BLaER1 treated with 17β-estradiol and CSF1 and Interleukin-3, amounts not matched to agents 10 nM and 100 nM (cell line): ENCODE measurements at regions not wholly inside any gene's neighbourhood (a gene's known extent, or its start where the extent isn't known, plus 50 kb on each side); places are given as distances from the start of the nearest gene placed in this dataset.

Experiments
- H3K27ac ChIP-seq, 11 experiments: shearing (Covaris generic); formaldehyde crosslinking; 2 replicates each; pipeline ENCODE4 v1.8.1; 2022
- H3K27me3 ChIP-seq, 11 experiments: shearing (Covaris generic); formaldehyde crosslinking; 2 replicates each; pipeline ENCODE4 v1.8.1; 2022
- H3K36me3 ChIP-seq, 11 experiments: shearing (Covaris generic); formaldehyde crosslinking; 2 replicates each; pipeline ENCODE4 v1.8.1; 2022
- H3K4me1 ChIP-seq, 10 experiments: shearing (Covaris generic); formaldehyde crosslinking; 2 replicates each; pipeline ENCODE4 v1.8.1; 2022
- H3K4me2 ChIP-seq, 11 experiments: shearing (Covaris generic); formaldehyde crosslinking; 2 replicates each; pipeline ENCODE4 v1.8.1; 2022
- H3K4me3 ChIP-seq, 10 experiments: shearing (Covaris generic); formaldehyde crosslinking; 2 replicates each; pipeline ENCODE4 v1.8.1; 2022
- H3K9ac ChIP-seq, 11 experiments: shearing (Covaris generic); formaldehyde crosslinking; 2 replicates each; pipeline ENCODE4 v1.8.1; 2022
- H3K9me3 ChIP-seq, 11 experiments: shearing (Covaris generic); formaldehyde crosslinking; replicated peaks in 1 of 11; 2 replicates each; pipeline ENCODE4 v1.8.1; 2022
- H4K20me1 ChIP-seq, 11 experiments: shearing (Covaris generic); formaldehyde crosslinking; 2 replicates each; pipeline ENCODE4 v1.8.1; 2022
- Cebpa-rat ChIP-seq, 11 experiments: shearing (Covaris generic); IDR thresholded peaks; 2 replicates each; pipeline ENCODE4 v1.8.1; 2022

DNA sequence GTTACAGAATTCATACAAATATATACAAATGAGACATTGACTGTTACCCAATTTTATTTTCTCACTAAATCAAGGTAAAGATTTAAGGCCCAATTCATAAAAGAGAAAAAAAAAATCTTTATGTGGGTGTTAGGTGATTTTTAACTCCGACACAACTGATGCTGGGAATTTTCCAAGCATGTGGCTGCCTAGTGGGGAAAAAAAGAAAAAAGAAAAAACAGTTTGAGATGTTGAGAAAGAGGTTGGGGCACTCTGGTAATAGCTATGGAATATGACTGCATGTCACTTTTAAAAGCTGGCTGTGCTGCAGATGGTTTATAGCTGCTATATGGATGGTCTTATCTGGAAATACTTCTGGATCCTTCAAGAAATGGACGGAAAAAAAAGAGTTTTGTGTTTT is 739.9 kb upstream of the SOX9 start:
- no peaks in the 10 kb centered on the region for H3K36me3 ChIP-seq
- no peaks in the 10 kb centered on the region for H3K4me1 ChIP-seq
- H3K27ac ChIP-seq: no peak overlapping the region
- H3K27me3 ChIP-seq: no peaks in the 10 kb centered on the region
- H3K4me2 ChIP-seq: no peak overlapping the region
- TF ChIP-seq Cebpa-rat (IDR thresholded peaks at IDR 0.05): no peak
- no peaks in the 10 kb centered on the region for H3K9me3 ChIP-seq
- H3K9ac ChIP-seq: no peak overlapping the region
- H4K20me1 ChIP-seq: no peaks in the 10 kb centered on the region
- no peak overlapping the region for H3K4me3 ChIP-seq

DNA sequence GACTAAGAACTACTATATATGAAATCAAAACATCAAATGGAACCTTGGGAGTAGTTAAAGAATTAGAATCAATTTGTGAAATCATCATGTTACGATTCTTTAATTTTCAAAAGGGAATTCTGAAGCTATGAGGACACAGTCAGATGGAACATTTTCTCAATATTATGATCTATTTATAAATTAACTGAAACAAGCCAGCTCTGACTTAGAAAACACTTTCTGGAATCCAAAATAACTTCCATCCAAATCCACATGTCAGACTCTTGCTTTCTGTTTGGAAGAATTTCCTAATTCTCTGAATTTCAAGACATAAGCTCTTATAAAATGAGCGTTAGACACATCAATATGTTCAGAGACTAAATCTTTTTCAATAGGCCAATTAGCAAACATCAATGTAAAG is 737.7 kb upstream of the SOX9 start:
- peaks cover 0 to 16% (median 10%) of the 10 kb centered on the region in 11 experiments; a peak in 6 of 22 replicates for H3K9me3 ChIP-seq
- H3K4me1 ChIP-seq: no peaks in the 10 kb centered on the region
- no peak overlapping the region for H3K4me3 ChIP-seq
- no peaks in the 10 kb centered on the region for H3K36me3 ChIP-seq
- no peak for TF ChIP-seq Cebpa-rat (IDR thresholded peaks at IDR 0.05)
- no peak overlapping the region for H3K9ac ChIP-seq
- no peak overlapping the region for H3K4me2 ChIP-seq
- no peak overlapping the region for H3K27ac ChIP-seq
- no peaks in the 10 kb centered on the region for H3K27me3 ChIP-seq
- H4K20me1 ChIP-seq: no peaks in the 10 kb centered on the region

DNA sequence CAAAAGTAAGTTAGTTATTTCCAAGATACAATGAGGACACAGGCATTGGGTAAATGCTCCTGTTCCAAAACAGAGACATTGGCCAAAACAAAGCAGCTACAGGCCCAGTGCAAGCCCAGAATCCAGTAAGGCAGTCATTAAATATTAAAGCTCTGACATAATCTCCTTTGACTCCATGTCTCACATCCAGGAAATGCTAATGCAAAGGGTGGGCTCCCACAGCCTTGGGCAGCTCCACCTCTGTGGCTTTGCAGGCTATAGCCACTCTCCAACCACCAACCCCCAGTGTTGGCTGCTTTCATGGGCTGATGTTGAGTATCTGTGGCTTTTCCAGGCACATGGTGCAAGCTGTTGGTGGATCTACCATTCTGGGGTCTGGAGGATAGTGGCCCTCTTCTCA is 733.4 kb upstream of the SOX9 start:
- Histone ChIP-seq H3K36me3 (no peaks in the 10 kb centered on the region), H3K9me3 (peaks cover 0 to 18% (median 10%) of the 10 kb centered on the region in 11 experiments; a peak in 6 of 22 replicates), H3K27me3 (no peaks in the 10 kb centered on the region), H3K27ac (no peak overlapping the region), H3K4me2 (no peak overlapping the region), H3K9ac (no peak overlapping the region), H3K4me1 (no peaks in the 10 kb centered on the region), H4K20me1 (no peaks in the 10 kb centered on the region), H3K4me3 (no peak overlapping the region)
- TF ChIP-seq Cebpa-rat (IDR thresholded peaks at IDR 0.05): no peak

DNA sequence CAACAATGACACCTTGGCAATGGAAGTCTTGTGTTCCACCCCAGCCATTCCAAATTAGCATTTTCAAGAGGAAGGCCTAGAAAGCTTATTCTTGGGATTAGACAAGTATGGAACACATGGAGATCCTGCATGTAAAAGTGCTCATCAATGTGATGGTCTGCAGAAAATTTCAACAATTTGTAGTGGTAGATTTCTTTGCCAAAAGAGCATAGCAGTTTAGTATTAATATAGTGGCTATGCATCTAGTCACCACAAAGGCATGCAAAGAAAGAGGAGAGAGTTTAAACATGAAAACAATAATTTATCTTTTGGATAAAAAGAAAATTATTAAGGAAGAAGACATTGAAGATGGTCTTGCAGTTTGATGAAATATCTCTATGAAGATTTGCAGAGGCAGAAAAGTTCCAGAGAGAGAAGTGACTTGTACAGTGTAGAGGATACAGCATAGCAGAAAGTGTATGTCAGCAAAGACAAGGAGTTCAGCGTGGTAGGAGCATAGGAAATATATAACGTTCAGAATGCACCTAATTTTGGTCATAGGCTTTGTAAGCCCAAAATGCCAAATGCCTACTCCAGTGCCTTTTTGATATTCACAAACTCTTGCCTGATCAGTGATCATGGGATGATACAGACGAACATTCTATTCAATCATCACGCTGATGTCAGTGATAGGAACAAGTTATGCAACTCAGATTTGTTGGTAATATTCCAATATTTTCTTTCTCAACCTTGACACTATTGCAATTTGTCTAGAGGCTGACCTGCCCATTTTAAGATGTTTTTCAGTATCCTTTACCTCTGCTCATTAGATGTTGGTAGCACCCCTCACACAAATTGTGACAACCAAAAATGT is 727.9 kb upstream of the SOX9 start:
- peaks cover 0 to 4% (median 1%) of the 10 kb centered on the region in 11 experiments; a peak in 4 of 22 replicates for H3K9me3 ChIP-seq
- no peak overlapping the region for H3K4me2 ChIP-seq
- TF ChIP-seq Cebpa-rat (IDR thresholded peaks at IDR 0.05): no peak
- no peaks in the 10 kb centered on the region for H4K20me1 ChIP-seq
- no peaks in the 10 kb centered on the region for H3K36me3 ChIP-seq
- no peak overlapping the region for H3K9ac ChIP-seq
- H3K27me3 ChIP-seq: no peaks in the 10 kb centered on the region
- no peak overlapping the region for H3K4me3 ChIP-seq
- no peaks in the 10 kb centered on the region for H3K4me1 ChIP-seq
- H3K27ac ChIP-seq: no peak overlapping the region

DNA sequence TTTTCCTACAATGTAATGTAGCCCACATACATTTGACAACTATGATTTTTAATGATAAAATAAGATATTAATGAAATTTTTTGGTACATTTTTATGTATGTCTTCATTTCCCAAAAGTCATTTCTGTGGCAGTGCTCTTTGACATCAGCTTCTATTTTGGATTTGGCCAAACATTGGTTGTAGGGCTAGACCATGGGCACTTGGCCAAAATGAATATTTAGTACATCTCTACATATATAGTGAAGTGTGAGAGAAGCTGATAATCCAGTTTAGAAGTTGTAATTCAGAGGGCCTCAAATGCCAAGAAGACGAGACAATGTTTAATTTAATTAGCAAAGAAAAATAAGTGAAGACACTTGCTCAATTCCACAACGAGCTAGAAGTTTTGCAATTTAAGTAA is 724.9 kb upstream of the SOX9 start:
- Histone ChIP-seq H3K4me3 (no peak overlapping the region), H3K4me2 (no peak overlapping the region), H3K9me3 (no peaks in the 10 kb centered on the region), H3K27ac (no peak overlapping the region), H3K36me3 (no peaks in the 10 kb centered on the region), H3K27me3 (no peaks in the 10 kb centered on the region), H3K4me1 (peaks cover 0 to 10% (median 0%) of the 10 kb centered on the region in 10 experiments; a peak in 4 of 20 replicates), H3K9ac (no peak overlapping the region), H4K20me1 (no peaks in the 10 kb centered on the region)
- TF ChIP-seq Cebpa-rat (IDR thresholded peaks at IDR 0.05): no peak

DNA sequence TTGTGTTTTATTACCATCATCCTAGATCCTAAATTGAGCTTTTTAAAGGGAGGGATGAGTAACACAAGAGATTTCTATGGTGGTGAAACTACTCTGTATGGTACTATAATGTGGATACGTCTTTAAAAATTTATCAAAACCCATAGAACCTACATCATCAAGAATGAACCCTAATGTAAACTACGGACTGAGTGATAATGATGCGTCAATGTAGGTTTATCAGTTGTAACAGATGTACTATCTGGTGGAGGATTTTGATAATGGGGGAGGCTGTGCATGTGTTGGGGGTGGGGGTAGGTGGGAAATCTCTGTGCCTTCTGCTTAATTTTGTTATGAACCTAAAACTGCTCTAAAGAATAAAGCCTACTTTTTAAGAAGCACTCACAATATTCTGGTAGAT is 724.1 kb upstream of the SOX9 start:
- Histone ChIP-seq H3K36me3 (no peaks in the 10 kb centered on the region), H3K4me2 (no peak overlapping the region), H3K27me3 (no peaks in the 10 kb centered on the region), H3K9me3 (no peaks in the 10 kb centered on the region), H3K4me1 (peaks cover 0 to 12% (median 0%) of the 10 kb centered on the region in 10 experiments; a peak in 4 of 20 replicates), H3K27ac (no peak overlapping the region), H4K20me1 (no peaks in the 10 kb centered on the region), H3K9ac (no peak overlapping the region), H3K4me3 (no peak overlapping the region)
- no peak for TF ChIP-seq Cebpa-rat (IDR thresholded peaks at IDR 0.05)

DNA sequence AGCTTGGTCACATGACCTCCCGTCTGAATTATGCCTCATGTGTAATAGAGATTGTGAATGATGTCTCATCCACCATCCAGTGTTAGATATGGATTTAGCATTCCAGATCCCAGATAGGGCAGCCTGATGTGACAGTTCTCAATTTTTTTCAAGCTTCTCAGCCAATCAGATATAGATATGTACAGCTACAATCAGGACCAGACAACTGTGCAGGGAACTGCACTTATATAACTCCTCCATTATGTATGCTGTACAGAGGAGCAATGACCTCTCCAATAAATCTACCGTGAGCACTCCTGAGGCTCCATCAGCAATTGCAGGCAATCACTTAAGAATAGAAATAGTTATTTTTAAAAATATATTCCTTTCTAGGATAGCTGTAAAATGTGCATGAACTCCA is 722.8 kb upstream of the SOX9 start:
- Histone ChIP-seq H3K27ac (no peak overlapping the region), H3K27me3 (no peaks in the 10 kb centered on the region), H3K4me1 (peaks cover 0 to 12% (median 0%) of the 10 kb centered on the region in 10 experiments; a peak in 4 of 20 replicates), H3K4me2 (no peak overlapping the region), H3K36me3 (no peaks in the 10 kb centered on the region), H3K9ac (no peak overlapping the region), H3K4me3 (no peak overlapping the region), H3K9me3 (no peaks in the 10 kb centered on the region), H4K20me1 (no peaks in the 10 kb centered on the region)
- no peak for TF ChIP-seq Cebpa-rat (IDR thresholded peaks at IDR 0.05)

DNA sequence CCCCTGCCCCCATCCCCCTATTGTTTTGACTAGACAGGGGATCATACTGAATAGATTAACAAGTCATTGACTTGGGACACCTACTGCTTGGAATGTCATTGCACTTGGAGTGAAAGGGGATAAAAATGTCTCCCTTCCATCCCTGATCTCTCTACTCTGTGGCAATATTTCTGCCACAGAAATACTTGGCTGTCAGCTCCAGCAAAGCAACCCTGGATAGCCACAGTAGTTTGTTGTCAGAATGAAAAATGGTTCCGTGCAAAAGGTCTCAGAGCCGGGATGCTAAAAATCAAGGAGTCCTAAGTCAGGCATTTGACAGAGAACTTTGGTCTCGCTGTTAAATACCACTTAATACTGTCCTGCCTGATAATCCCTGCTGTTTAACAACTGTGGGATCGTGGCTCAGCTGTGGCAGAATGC is 722.0 kb upstream of the SOX9 start:
- Histone ChIP-seq H3K27me3 (no peaks in the 10 kb centered on the region), H4K20me1 (no peaks in the 10 kb centered on the region), H3K4me1 (peaks cover 0 to 12% (median 0%) of the 10 kb centered on the region in 10 experiments; a peak in 4 of 20 replicates), H3K36me3 (no peaks in the 10 kb centered on the region), H3K9ac (no peak overlapping the region), H3K9me3 (no peaks in the 10 kb centered on the region), H3K27ac (no peak overlapping the region), H3K4me2 (no peak overlapping the region), H3K4me3 (no peak overlapping the region)
- TF ChIP-seq Cebpa-rat (IDR thresholded peaks at IDR 0.05): no peak

DNA sequence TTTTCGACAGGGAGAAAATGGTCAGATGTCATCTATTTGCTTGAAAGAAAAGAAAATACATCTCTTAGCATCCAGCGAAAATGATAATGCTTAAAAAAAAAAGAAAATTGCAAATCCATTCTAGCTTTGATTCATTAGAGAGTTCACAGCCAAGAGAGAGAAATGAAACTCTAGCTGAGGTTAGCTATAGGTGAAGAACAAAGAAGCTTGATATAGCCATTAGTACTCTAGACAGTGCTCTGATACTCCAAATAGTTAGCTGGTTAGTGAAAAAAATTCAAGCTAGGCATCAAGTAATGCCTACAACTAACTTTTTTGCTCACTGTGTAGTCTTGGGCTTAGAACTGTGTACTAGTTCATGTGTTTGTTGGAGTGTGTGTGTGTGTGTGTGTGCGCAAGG is 721.6 kb upstream of the SOX9 start:
- H3K4me2 ChIP-seq: no peak overlapping the region
- no peaks in the 10 kb centered on the region for H3K9me3 ChIP-seq
- no peak overlapping the region for H3K27ac ChIP-seq
- no peaks in the 10 kb centered on the region for H3K36me3 ChIP-seq
- TF ChIP-seq Cebpa-rat (IDR thresholded peaks at IDR 0.05): no peak
- H3K9ac ChIP-seq: no peak overlapping the region
- peaks cover 0 to 12% (median 0%) of the 10 kb centered on the region in 10 experiments; a peak in 4 of 20 replicates for H3K4me1 ChIP-seq
- H3K4me3 ChIP-seq: no peak overlapping the region
- H4K20me1 ChIP-seq: no peaks in the 10 kb centered on the region
- H3K27me3 ChIP-seq: no peaks in the 10 kb centered on the region

DNA sequence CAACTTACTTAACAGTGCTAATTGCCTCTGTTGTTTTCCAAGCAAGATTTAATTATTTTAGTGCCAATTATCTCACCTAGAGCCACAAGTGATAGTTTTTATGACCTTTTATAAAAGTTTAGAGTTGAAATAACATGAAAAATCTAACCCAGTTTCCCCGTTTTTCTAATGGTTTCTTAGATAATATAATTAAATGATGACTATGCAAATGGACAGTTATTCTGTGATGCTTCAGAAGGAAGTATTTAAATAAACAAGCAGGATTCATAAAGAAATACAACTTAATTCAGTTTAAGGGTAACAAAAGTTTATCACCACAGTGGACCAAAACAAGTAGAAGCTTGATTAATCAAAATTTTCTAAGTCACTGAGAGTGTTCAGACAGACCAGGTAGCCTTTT is 721.2 kb upstream of the SOX9 start:
- TF ChIP-seq Cebpa-rat (IDR thresholded peaks at IDR 0.05): no peak
- Histone ChIP-seq H3K4me1 (peaks cover 0 to 12% (median 0%) of the 10 kb centered on the region in 10 experiments; a peak in 4 of 20 replicates), H3K27me3 (no peaks in the 10 kb centered on the region), H4K20me1 (no peaks in the 10 kb centered on the region), H3K36me3 (no peaks in the 10 kb centered on the region), H3K9ac (no peak overlapping the region), H3K27ac (no peak overlapping the region; a peak in 1 of 22 replicates), H3K9me3 (no peaks in the 10 kb centered on the region), H3K4me2 (no peak overlapping the region), H3K4me3 (no peak overlapping the region)
